ENCODE measurements at regions not wholly inside any gene's neighbourhood (a gene's known extent, or its start where the extent isn't known, plus 50 kb on each side); places are given as distances from the start of the nearest gene placed in this dataset.
A peak's percentile ranks its signal among the peaks of the same experiment; 100 is the strongest.

- no peak for DNase-seq
Measured at GRCh38 chr9:107698779-107699178, 209.2 kb upstream of the KLF4 start.

GRCh38 chr9:107696302-107696701 lies 206.7 kb upstream of the KLF4 start:
- DNase-seq, result no peak

GRCh38 chr9:107694390-107694789 lies 204.8 kb upstream of the KLF4 start:
- DNase-seq, result peak; percentile 33 to 45

GRCh38 chr9:107693625-107694326 lies 204.2 kb upstream of the KLF4 start:
- DNase-seq, result no peak

- DNase-seq, result no peak
Measured at GRCh38 chr9:107691664-107692063, 202.1 kb upstream of the KLF4 start.

- no peak for DNase-seq
Measured at GRCh38 chr9:107690021-107690420, 200.5 kb upstream of the KLF4 start.

GRCh38 chr9:107688728-107689127 lies 199.2 kb upstream of the KLF4 start:
- no peak for DNase-seq

- DNase-seq, result no peak
Measured at GRCh38 chr9:107685901-107686300, 196.3 kb upstream of the KLF4 start.

- DNase-seq, result no peak
Measured at GRCh38 chr9:107685376-107685775, 195.8 kb upstream of the KLF4 start.

GRCh38 chr9:107684224-107684623 lies 194.7 kb upstream of the KLF4 start:
- no peak for DNase-seq

- no peak for DNase-seq
Measured at GRCh38 chr9:107683566-107683965, 194.0 kb upstream of the KLF4 start.

- no peak for DNase-seq
Measured at GRCh38 chr9:107681988-107682387, 192.4 kb upstream of the KLF4 start.

GRCh38 chr9:107675351-107676259 lies 186.0 kb upstream of the KLF4 start:
- no peak for DNase-seq

- no peak for DNase-seq
Measured at GRCh38 chr9:107674721-107675277, 185.2 kb upstream of the KLF4 start.

- DNase-seq, result no peak
Measured at GRCh38 chr9:107673861-107674720, 184.5 kb upstream of the KLF4 start.

- DNase-seq, result no peak
Measured at GRCh38 chr9:107671588-107671987, 182.0 kb upstream of the KLF4 start.

- no peak for DNase-seq
Measured at GRCh38 chr9:107669422-107669821, 179.9 kb upstream of the KLF4 start.

- peak; percentile 30 to 35 for DNase-seq
Measured at GRCh38 chr9:107667231-107668070, 177.9 kb upstream of the KLF4 start.

- no peak for DNase-seq
Measured at GRCh38 chr9:107665057-107665456, 175.5 kb upstream of the KLF4 start.

- DNase-seq, result no peak
Measured at GRCh38 chr9:107660976-107661375, 171.4 kb upstream of the KLF4 start.

GRCh38 chr9:107653263-107653821 lies 163.8 kb upstream of the KLF4 start:
- no peak for DNase-seq
